Gastroesophageal sphincter (tissue), 4 donors: ENCODE measurements at regions not wholly inside any gene's neighbourhood (a gene's known extent, or its start where the extent isn't known, plus 50 kb on each side); places are given as distances from the start of the nearest gene placed in this dataset.

ENCODE experiments used
- ATAC-seq: fragments of 150-250 bp; one replicate; pipeline ENCODE4 v1.9.1; 2016; ENCODE audit warnings: mild to moderate bottlenecking, moderate library complexity
- H3K27ac ChIP-seq, 4 donors: fragments of 200-600 bp; sonication (generic) in 3 of 4; 1 replicate in 3 of 4; 2 replicates in 1 of 4; pipeline ENCODE4 v1.5.1; 2016 to 2019
- H3K27me3 ChIP-seq: fragments of 200-600 bp; sonication (generic); one replicate; pipeline ENCODE4 v1.5.1; 2019
- H3K36me3 ChIP-seq, 2 donors: fragments of 200-600 bp; sonication (generic); one replicate each; pipeline ENCODE4 v1.5.1; 2019; ENCODE audit warnings: control low read depth in 1 of 2
- H3K4me1 ChIP-seq, 3 donors: fragments of 200-600 bp; sonication (generic); 1 replicate in 2 of 3; 2 replicates in 1 of 3; pipeline ENCODE4 v1.5.1; 2016 to 2019; ENCODE audit warnings: control low read depth in 2 of 3
- H3K4me3 ChIP-seq, 2 donors: fragments of 200-600 bp; sonication (generic); one replicate each; pipeline ENCODE4 v1.5.1; 2019; ENCODE audit warnings: mild to moderate bottlenecking in 1 of 2, moderate library complexity in 1 of 2
- H3K9me3 ChIP-seq, 3 donors: fragments of 200-600 bp; sonication (generic); one replicate each; pipeline ENCODE4 v1.5.1; 2017 to 2019; ENCODE audit warnings: control low read depth in 2 of 3
- EP300 ChIP-seq: sonication (generic); formaldehyde crosslinking; IDR thresholded peaks from one replicate; pipeline ENCODE4 v1.6.1; 2017; ENCODE audit warnings: antibody characterized with exemption, mild to moderate bottlenecking
- POLR2A ChIP-seq, 2 donors: fragments of 450-650 bp; IDR thresholded peaks; one replicate each; pipeline ENCODE4 v1.6.1; 2017; ENCODE audit warnings: antibody characterized with exemption in 2 of 2, mild to moderate bottlenecking in 2 of 2, moderate library complexity in 1 of 2
- POLR2AphosphoS5 ChIP-seq: sonication (generic); formaldehyde crosslinking; IDR thresholded peaks from one replicate; pipeline ENCODE4 v1.6.1; 2017; ENCODE audit warnings: antibody characterized with exemption
- WGBS, 2 donors: methylation state at CpG; one replicate each; pipeline ENCODE4 v1.1.5; 2018; ENCODE audit warnings: low coverage in 1 of 2; 5-methylcytosine and 5-hydroxymethylcytosine counted together
- TF ChIP-seq, protein P1 (sequence below), 4 experiments: fragments of 200-600 bp in 2 of 4; fragments of 450-650 bp in 2 of 4; sonication (generic) in 1 of 4; IDR thresholded peaks; one replicate each; pipeline ENCODE4 v1.5.1; 2017 to 2019; ENCODE audit warnings: antibody characterized with exemption in 4 of 4, mild to moderate bottlenecking in 2 of 4, moderate library complexity in 2 of 4

DNA sequence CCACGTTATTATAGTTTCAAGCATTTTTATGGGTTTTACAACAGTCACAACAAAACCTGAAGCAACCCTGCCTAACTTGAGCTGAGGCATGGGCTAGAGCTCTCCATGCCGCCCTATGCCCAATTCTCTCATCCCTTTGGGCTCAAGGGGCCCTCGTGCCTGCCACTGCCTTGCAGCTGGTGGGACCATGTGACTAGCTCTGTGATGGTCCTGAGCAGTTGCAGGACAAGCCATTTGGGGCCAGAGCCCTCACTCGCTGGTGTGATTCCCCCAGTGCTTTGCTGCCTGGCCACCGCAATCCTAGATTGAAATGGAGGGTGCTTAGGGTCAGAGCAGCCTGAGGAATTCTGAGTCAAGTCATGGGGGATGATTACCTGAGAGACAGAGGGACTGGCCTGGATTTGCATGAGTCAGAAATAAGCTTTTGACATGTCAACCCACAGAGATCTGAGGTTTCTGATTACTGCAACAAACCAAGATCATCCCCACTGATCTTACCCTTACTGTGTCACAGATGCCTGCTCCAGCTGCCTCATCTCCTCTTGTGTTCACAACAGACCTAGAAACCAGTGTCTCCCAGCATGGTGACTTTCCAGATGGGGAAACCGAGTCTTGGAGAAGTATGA is 323.7 kb downstream of the BRD1 start:
- Histone ChIP-seq H3K4me1 (no peaks in the 10 kb centered on the region), H3K36me3 (no peaks in the 10 kb centered on the region), H3K4me3 (no peak overlapping the region), H3K9me3 (peaks cover 0 to 5% (median 0%) of the 10 kb centered on the region in 3 donors), H3K27me3 (peaks cover 1% of the 10 kb centered on the region), H3K27ac (no peak overlapping the region)
- ATAC-seq: no peak
- WGBS, 2 donors: 70 to 80% methylated on average over 3 to 4 of the region's 6 CpGs
- TF ChIP-seq, protein P1, sequence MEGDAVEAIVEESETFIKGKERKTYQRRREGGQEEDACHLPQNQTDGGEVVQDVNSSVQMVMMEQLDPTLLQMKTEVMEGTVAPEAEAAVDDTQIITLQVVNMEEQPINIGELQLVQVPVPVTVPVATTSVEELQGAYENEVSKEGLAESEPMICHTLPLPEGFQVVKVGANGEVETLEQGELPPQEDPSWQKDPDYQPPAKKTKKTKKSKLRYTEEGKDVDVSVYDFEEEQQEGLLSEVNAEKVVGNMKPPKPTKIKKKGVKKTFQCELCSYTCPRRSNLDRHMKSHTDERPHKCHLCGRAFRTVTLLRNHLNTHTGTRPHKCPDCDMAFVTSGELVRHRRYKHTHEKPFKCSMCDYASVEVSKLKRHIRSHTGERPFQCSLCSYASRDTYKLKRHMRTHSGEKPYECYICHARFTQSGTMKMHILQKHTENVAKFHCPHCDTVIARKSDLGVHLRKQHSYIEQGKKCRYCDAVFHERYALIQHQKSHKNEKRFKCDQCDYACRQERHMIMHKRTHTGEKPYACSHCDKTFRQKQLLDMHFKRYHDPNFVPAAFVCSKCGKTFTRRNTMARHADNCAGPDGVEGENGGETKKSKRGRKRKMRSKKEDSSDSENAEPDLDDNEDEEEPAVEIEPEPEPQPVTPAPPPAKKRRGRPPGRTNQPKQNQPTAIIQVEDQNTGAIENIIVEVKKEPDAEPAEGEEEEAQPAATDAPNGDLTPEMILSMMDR (IDR thresholded peaks at IDR 0.05): no peak
- TF ChIP-seq POLR2A (IDR thresholded peaks at IDR 0.05): no peak
- no peak for TF ChIP-seq EP300
- no peak for TF ChIP-seq POLR2AphosphoS5

DNA sequence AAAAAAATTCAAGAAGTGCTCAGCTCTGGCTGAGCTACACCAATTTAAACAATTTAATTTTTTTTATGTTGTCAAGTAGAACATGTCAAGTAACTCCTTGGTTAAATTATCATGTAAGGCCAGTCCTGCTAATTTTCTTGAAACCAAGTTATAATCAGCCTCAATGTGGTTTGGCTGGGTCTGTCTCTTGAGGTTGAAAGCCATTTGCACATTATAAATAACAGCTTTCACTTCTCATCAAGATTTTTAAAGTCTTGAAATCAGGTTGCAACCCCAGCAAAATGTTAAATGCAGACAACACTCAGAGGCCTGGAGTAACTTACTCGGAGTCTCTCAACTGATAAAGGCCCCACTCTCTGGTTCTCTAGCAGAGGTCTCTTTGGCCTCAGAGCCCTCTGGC is 324.4 kb downstream of the BRD1 start:
- H3K36me3 ChIP-seq: no peaks in the 10 kb centered on the region
- no peaks in the 10 kb centered on the region for H3K4me1 ChIP-seq
- H3K4me3 ChIP-seq: no peak overlapping the region
- no peak for ATAC-seq
- 54 to 100% methylated on average over 1 of the region's 1 CpG for WGBS, 2 donors
- H3K27ac ChIP-seq: no peak overlapping the region
- TF ChIP-seq POLR2A (IDR thresholded peaks at IDR 0.05): no peak
- TF ChIP-seq, protein P1 (IDR thresholded peaks at IDR 0.05): no peak
- no peak for TF ChIP-seq EP300
- no peak for TF ChIP-seq POLR2AphosphoS5
- H3K27me3 ChIP-seq: peaks cover 4% of the 10 kb centered on the region
- H3K9me3 ChIP-seq: peaks cover 0 to 5% (median 0%) of the 10 kb centered on the region in 3 donors

DNA sequence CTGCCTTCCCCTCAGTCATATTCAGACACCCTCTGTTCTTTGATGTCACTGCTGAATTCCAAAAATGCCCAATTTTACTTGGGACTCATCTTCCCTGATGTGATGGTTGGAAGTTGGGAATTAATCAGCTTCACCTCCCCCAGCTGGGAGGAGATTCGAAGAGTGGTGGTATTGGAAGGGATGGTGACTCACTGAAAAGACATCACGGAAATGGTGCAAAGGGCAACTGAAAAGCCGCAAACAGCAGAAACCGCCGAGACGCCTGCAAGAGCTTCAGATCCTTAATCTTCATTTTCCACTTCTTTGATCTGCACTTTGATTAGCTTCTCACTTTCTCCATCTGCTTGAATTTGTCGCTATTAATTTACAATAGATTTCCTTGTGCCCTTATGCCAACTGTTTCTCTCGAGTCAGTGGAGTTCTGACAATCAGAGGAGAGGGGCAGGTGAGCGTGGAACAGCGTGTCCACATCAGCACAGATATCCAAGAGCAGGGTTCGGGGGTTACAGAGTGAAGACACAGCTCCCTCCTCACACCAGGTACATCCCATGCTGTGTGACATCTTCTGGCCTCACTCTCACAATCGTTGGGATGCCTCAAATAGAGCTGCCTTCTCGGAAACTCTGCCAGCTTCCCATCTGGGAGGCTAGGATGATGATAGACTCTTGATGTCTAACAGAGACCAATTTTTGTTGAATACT is 325.4 kb downstream of the BRD1 start:
- H3K9me3 ChIP-seq: peaks cover 0 to 9% (median 0%) of the 10 kb centered on the region in 3 donors
- no peak overlapping the region for H3K4me3 ChIP-seq
- no peak for TF ChIP-seq POLR2A (IDR thresholded peaks at IDR 0.05)
- TF ChIP-seq, protein P1 (IDR thresholded peaks at IDR 0.05): no peak
- TF ChIP-seq POLR2AphosphoS5: no peak
- no peak for TF ChIP-seq EP300
- no peak for ATAC-seq
- peaks cover 4% of the 10 kb centered on the region for H3K27me3 ChIP-seq
- no peaks in the 10 kb centered on the region for H3K36me3 ChIP-seq
- H3K4me1 ChIP-seq: no peaks in the 10 kb centered on the region
- WGBS, 2 donors: 78 to 85% methylated on average over 9 to 13 of the region's 13 CpGs
- H3K27ac ChIP-seq: no peak overlapping the region

DNA sequence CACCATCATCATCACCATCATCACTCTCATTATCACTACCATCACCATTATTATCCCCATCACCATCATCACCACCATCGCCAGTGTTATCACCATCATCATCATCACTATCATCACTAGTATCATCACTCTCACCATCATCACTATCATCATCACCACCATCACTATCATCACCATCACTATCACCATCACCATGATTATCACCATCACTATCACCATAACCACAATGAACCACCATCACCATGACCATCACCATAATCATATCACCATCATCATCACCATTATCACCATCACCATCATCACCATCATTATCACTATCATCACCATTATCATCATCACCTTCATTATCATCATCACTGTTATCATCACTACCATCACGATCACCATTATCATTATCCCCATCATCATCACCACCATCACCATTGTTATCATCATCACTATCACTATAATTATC is 326.7 kb downstream of the BRD1 start:
- peaks cover 0 to 21% (median 0%) of the 10 kb centered on the region in 3 donors for H3K9me3 ChIP-seq
- 93% methylated on average over 2 of the region's 2 CpGs for WGBS, 2 donors
- no peaks in the 10 kb centered on the region for H3K4me1 ChIP-seq
- H3K27ac ChIP-seq: no peak overlapping the region
- H3K4me3 ChIP-seq: no peak overlapping the region
- no peak for TF ChIP-seq POLR2AphosphoS5
- ATAC-seq: no peak
- no peaks in the 10 kb centered on the region for H3K36me3 ChIP-seq
- peaks cover 4% of the 10 kb centered on the region for H3K27me3 ChIP-seq

DNA sequence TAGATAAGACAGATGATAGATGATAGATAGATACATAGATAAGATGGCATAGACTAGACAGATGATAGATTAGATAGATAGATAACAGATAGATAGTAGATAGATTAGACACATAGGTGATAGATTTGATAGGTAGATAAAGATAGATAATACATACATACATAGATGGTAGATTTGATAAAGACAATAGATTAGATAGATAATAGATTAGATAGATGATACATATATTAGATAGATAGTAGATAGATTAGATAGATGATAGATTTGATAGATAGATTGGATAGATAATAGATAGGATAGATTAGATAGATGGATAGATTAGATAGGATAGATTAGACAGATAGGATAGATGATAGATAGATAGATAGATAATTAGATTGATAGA is 327.6 kb downstream of the BRD1 start:
- peaks cover 4% of the 10 kb centered on the region for H3K27me3 ChIP-seq
- H3K9me3 ChIP-seq: peaks cover 0 to 19% (median 0%) of the 10 kb centered on the region in 3 donors
- no peak overlapping the region for H3K27ac ChIP-seq
- H3K4me3 ChIP-seq: no peak overlapping the region
- ATAC-seq: no peak
- TF ChIP-seq EP300: no peak
- TF ChIP-seq POLR2A (IDR thresholded peaks at IDR 0.05): no peak
- H3K4me1 ChIP-seq: no peaks in the 10 kb centered on the region
- H3K36me3 ChIP-seq: no peaks in the 10 kb centered on the region
